ENCODE measurements at regions not wholly inside any gene's neighbourhood (a gene's known extent, or its start where the extent isn't known, plus 50 kb on each side); places are given as distances from the start of the nearest gene placed in this dataset.
"Not testable (repeated sequence)": the region's sequence is repeated elsewhere in the genome, so short reads cannot be mapped to it uniquely, and the experiment has no call there.

- not testable (repeated sequence) for H3K27ac ChIP-seq (ENCODE audit: low read depth, low read length); H3K9ac ChIP-seq (ENCODE audit: low read length); H3K4me1 ChIP-seq (ENCODE audit: insufficient read depth, low read length); H3K27me3 ChIP-seq (ENCODE audit: control insufficient read depth in 1 of 2, insufficient read depth in 2 of 2, low read length in 2 of 2); H3K36me3 ChIP-seq (ENCODE audit: insufficient read depth, low read length); H3K9me3 ChIP-seq (ENCODE audit: low read length); H3K4me3 ChIP-seq (ENCODE audit: low read depth in 1 of 2, low read length in 2 of 2)
Observed at GRCh38 chr3:193970131-193970772, 165.7 kb upstream of the HES1 start.

- H3K4me3 ChIP-seq (ENCODE audit: low read depth in 1 of 2, low read length in 2 of 2): no peak overlapping the region
- H3K4me1 ChIP-seq (ENCODE audit: insufficient read depth, low read length): no peaks in the 10 kb centered on the region
- H3K9ac ChIP-seq (ENCODE audit: low read length): no peak overlapping the region
- no peaks in the 10 kb centered on the region for H3K36me3 ChIP-seq (ENCODE audit: insufficient read depth, low read length)
- H3K27ac ChIP-seq (ENCODE audit: low read depth, low read length): no peak overlapping the region
- H3K27me3 ChIP-seq (ENCODE audit: control insufficient read depth in 1 of 2, insufficient read depth in 2 of 2, low read length in 2 of 2): peaks cover 0 to 4% of the 10 kb centered on the region in 2 donors
- no peaks in the 10 kb centered on the region for H3K9me3 ChIP-seq (ENCODE audit: low read length)
Observed at GRCh38 chr3:193970773-193971206, 165.2 kb upstream of the HES1 start.

GRCh38 chr3:193971261-193971751 lies 164.6 kb upstream of the HES1 start:
- no peaks in the 10 kb centered on the region for H3K36me3 ChIP-seq (ENCODE audit: insufficient read depth, low read length)
- no peak overlapping the region for H3K4me3 ChIP-seq (ENCODE audit: low read depth in 1 of 2, low read length in 2 of 2)
- no peaks in the 10 kb centered on the region for H3K4me1 ChIP-seq (ENCODE audit: insufficient read depth, low read length)
- no peak overlapping the region for H3K27ac ChIP-seq (ENCODE audit: low read depth, low read length)
- H3K27me3 ChIP-seq (ENCODE audit: control insufficient read depth in 1 of 2, insufficient read depth in 2 of 2, low read length in 2 of 2): peaks cover 0 to 4% of the 10 kb centered on the region in 2 donors
- no peaks in the 10 kb centered on the region for H3K9me3 ChIP-seq (ENCODE audit: low read length)
- H3K9ac ChIP-seq (ENCODE audit: low read length): no peak overlapping the region

GRCh38 chr3:193971966-193972365 lies 164.0 kb upstream of the HES1 start:
- Histone ChIP-seq H3K27ac (ENCODE audit: low read depth, low read length) (no peak overlapping the region), H3K4me1 (ENCODE audit: insufficient read depth, low read length) (no peaks in the 10 kb centered on the region), H3K9ac (ENCODE audit: low read length) (no peak overlapping the region), H3K4me3 (ENCODE audit: low read depth in 1 of 2, low read length in 2 of 2) (no peak overlapping the region), H3K9me3 (ENCODE audit: low read length) (no peaks in the 10 kb centered on the region), H3K36me3 (ENCODE audit: insufficient read depth, low read length) (no peaks in the 10 kb centered on the region), H3K27me3 (ENCODE audit: control insufficient read depth in 1 of 2, insufficient read depth in 2 of 2, low read length in 2 of 2) (peaks cover 0 to 4% of the 10 kb centered on the region in 2 donors)

- H3K4me3 ChIP-seq (ENCODE audit: low read depth in 1 of 2, low read length in 2 of 2): no peak overlapping the region
- H3K9ac ChIP-seq (ENCODE audit: low read length): no peak overlapping the region
- H3K27ac ChIP-seq (ENCODE audit: low read depth, low read length): no peak overlapping the region
- peaks cover 0 to 4% of the 10 kb centered on the region in 2 donors for H3K27me3 ChIP-seq (ENCODE audit: control insufficient read depth in 1 of 2, insufficient read depth in 2 of 2, low read length in 2 of 2)
- no peaks in the 10 kb centered on the region for H3K9me3 ChIP-seq (ENCODE audit: low read length)
- no peaks in the 10 kb centered on the region for H3K4me1 ChIP-seq (ENCODE audit: insufficient read depth, low read length)
- H3K36me3 ChIP-seq (ENCODE audit: insufficient read depth, low read length): no peaks in the 10 kb centered on the region
Observed at GRCh38 chr3:193972832-193973231, 163.1 kb upstream of the HES1 start.

- no peaks in the 10 kb centered on the region for H3K36me3 ChIP-seq (ENCODE audit: insufficient read depth, low read length)
- no peak overlapping the region for H3K27ac ChIP-seq (ENCODE audit: low read depth, low read length)
- no peak overlapping the region for H3K4me3 ChIP-seq (ENCODE audit: low read depth in 1 of 2, low read length in 2 of 2)
- no peak overlapping the region for H3K9ac ChIP-seq (ENCODE audit: low read length)
- no peaks in the 10 kb centered on the region for H3K4me1 ChIP-seq (ENCODE audit: insufficient read depth, low read length)
- no peaks in the 10 kb centered on the region for H3K9me3 ChIP-seq (ENCODE audit: low read length)
- peaks cover 0 to 4% of the 10 kb centered on the region in 2 donors for H3K27me3 ChIP-seq (ENCODE audit: control insufficient read depth in 1 of 2, insufficient read depth in 2 of 2, low read length in 2 of 2)
Observed at GRCh38 chr3:193974191-193974652, 161.7 kb upstream of the HES1 start.

GRCh38 chr3:193974671-193975535 lies 161.0 kb upstream of the HES1 start:
- no peaks in the 10 kb centered on the region for H3K9me3 ChIP-seq (ENCODE audit: low read length)
- no peaks in the 10 kb centered on the region for H3K36me3 ChIP-seq (ENCODE audit: insufficient read depth, low read length)
- peaks cover 0 to under 1% of the 10 kb centered on the region in 2 donors for H3K27me3 ChIP-seq (ENCODE audit: control insufficient read depth in 1 of 2, insufficient read depth in 2 of 2, low read length in 2 of 2)
- H3K27ac ChIP-seq (ENCODE audit: low read depth, low read length): no peak overlapping the region
- no peak overlapping the region for H3K4me3 ChIP-seq (ENCODE audit: low read depth in 1 of 2, low read length in 2 of 2)
- H3K4me1 ChIP-seq (ENCODE audit: insufficient read depth, low read length): no peaks in the 10 kb centered on the region
- H3K9ac ChIP-seq (ENCODE audit: low read length): no peak overlapping the region

GRCh38 chr3:193977622-193978021 lies 158.3 kb upstream of the HES1 start:
- Histone ChIP-seq H3K27ac (ENCODE audit: low read depth, low read length) (no peak overlapping the region), H3K9ac (ENCODE audit: low read length) (no peak overlapping the region), H3K36me3 (ENCODE audit: insufficient read depth, low read length) (no peaks in the 10 kb centered on the region), H3K9me3 (ENCODE audit: low read length) (no peaks in the 10 kb centered on the region), H3K4me3 (ENCODE audit: low read depth in 1 of 2, low read length in 2 of 2) (no peak overlapping the region), H3K4me1 (ENCODE audit: insufficient read depth, low read length) (no peaks in the 10 kb centered on the region), H3K27me3 (ENCODE audit: control insufficient read depth in 1 of 2, insufficient read depth in 2 of 2, low read length in 2 of 2) (no peaks in the 10 kb centered on the region)

GRCh38 chr3:193978030-193978429 lies 157.9 kb upstream of the HES1 start:
- Histone ChIP-seq H3K4me3 (ENCODE audit: low read depth in 1 of 2, low read length in 2 of 2) (no peak overlapping the region), H3K9ac (ENCODE audit: low read length) (no peak overlapping the region), H3K36me3 (ENCODE audit: insufficient read depth, low read length) (no peaks in the 10 kb centered on the region), H3K4me1 (ENCODE audit: insufficient read depth, low read length) (no peaks in the 10 kb centered on the region), H3K9me3 (ENCODE audit: low read length) (no peaks in the 10 kb centered on the region), H3K27me3 (ENCODE audit: control insufficient read depth in 1 of 2, insufficient read depth in 2 of 2, low read length in 2 of 2) (no peaks in the 10 kb centered on the region), H3K27ac (ENCODE audit: low read depth, low read length) (no peak overlapping the region)

- Histone ChIP-seq H3K27ac (ENCODE audit: low read depth, low read length) (no peak overlapping the region), H3K4me1 (ENCODE audit: insufficient read depth, low read length) (no peaks in the 10 kb centered on the region), H3K9me3 (ENCODE audit: low read length) (no peaks in the 10 kb centered on the region), H3K4me3 (ENCODE audit: low read depth in 1 of 2, low read length in 2 of 2) (no peak overlapping the region), H3K27me3 (ENCODE audit: control insufficient read depth in 1 of 2, insufficient read depth in 2 of 2, low read length in 2 of 2) (no peaks in the 10 kb centered on the region), H3K36me3 (ENCODE audit: insufficient read depth, low read length) (no peaks in the 10 kb centered on the region), H3K9ac (ENCODE audit: low read length) (no peak overlapping the region)
Observed at GRCh38 chr3:193978486-193978885, 157.5 kb upstream of the HES1 start.

GRCh38 chr3:193980326-193980725 lies 155.6 kb upstream of the HES1 start:
- Histone ChIP-seq H3K27ac (ENCODE audit: low read depth, low read length) (no peak overlapping the region), H3K36me3 (ENCODE audit: insufficient read depth, low read length) (no peaks in the 10 kb centered on the region), H3K4me1 (ENCODE audit: insufficient read depth, low read length) (no peaks in the 10 kb centered on the region), H3K9ac (ENCODE audit: low read length) (no peak overlapping the region), H3K9me3 (ENCODE audit: low read length) (no peaks in the 10 kb centered on the region), H3K27me3 (ENCODE audit: control insufficient read depth in 1 of 2, insufficient read depth in 2 of 2, low read length in 2 of 2) (no peaks in the 10 kb centered on the region), H3K4me3 (ENCODE audit: low read depth in 1 of 2, low read length in 2 of 2) (no peak overlapping the region)
